ENCODE measurements at regions not wholly inside any gene's neighbourhood (a gene's known extent, or its start where the extent isn't known, plus 50 kb on each side); places are given as distances from the start of the nearest gene placed in this dataset.

- TF ChIP-seq ZNF561 (tag by site-specific recombination; IDR thresholded peaks at IDR 0.05; ENCODE audit: borderline replicate concordance) (no peak), SETDB1 (IDR thresholded peaks at IDR 0.05; ENCODE audit: insufficient read length, low read length) (no peak), ZNF350 (tag by site-specific recombination; IDR thresholded peaks at IDR 0.05) (no peak), ZNF76 (tag by site-specific recombination; IDR thresholded peaks at IDR 0.05; ENCODE audit: borderline replicate concordance, low read depth) (no peak), MYNN (tag by site-specific recombination; IDR thresholded peaks at IDR 0.05; ENCODE audit: borderline replicate concordance) (no peak), CTCF (tag by site-specific recombination; IDR thresholded peaks at IDR 0.05) (no peak), ZSCAN23 (tag by site-specific recombination; IDR thresholded peaks at IDR 0.05) (no peak), YY1 (tag by site-specific recombination; IDR thresholded peaks at IDR 0.05) (no peak), ZBTB21 (tag by site-specific recombination; IDR thresholded peaks at IDR 0.05) (no peak), ZNF473 (tag by site-specific recombination; IDR thresholded peaks at IDR 0.05) (no peak), ZNF843 (tag by site-specific recombination; IDR thresholded peaks at IDR 0.05) (no peak), ZNF184 (tag by site-specific recombination; IDR thresholded peaks at IDR 0.05) (no peak), ZBTB26 (tag by site-specific recombination; optimal IDR thresholded peaks at IDR 0.05) (no peak), ZNF785 (tag by site-specific recombination; IDR thresholded peaks at IDR 0.05) (no peak)
Measured at GRCh38 chr7:91347290-91347689, 83.1 kb downstream of the FZD1 start.
